GM18870 (cell line): ENCODE measurements at regions not wholly inside any gene's neighbourhood (a gene's known extent, or its start where the extent isn't known, plus 50 kb on each side); places are given as distances from the start of the nearest gene placed in this dataset.

Source experiments
- ATAC-seq: cut with Tn5 transposase; IDR thresholded peaks from one replicate; pipeline ENCODE4 v1.9.1; 2021; ENCODE audit warnings: moderate library complexity; ENCODE audit not compliant: unreplicated experiment

DNA sequence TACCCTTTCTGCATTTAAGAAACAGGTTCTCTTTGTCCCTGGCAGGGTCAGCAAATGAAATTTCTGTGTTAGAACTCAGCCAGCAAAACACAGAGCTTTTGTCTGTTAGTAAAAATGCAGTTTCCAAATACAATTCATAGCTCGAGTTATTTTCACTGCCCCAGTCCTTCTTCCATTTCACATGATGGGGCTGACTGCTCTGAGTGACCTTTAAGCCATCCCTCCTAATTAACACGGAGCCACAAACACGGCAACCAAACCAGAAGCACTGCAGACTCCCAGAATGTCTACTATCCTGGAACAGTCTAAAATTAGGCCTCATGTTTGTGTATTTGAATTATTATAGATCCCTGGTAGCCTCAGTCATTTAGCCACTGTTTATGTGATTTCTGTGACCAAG lies 99.1 kb upstream of the RGS4 start:
- ATAC-seq, result no peak

DNA sequence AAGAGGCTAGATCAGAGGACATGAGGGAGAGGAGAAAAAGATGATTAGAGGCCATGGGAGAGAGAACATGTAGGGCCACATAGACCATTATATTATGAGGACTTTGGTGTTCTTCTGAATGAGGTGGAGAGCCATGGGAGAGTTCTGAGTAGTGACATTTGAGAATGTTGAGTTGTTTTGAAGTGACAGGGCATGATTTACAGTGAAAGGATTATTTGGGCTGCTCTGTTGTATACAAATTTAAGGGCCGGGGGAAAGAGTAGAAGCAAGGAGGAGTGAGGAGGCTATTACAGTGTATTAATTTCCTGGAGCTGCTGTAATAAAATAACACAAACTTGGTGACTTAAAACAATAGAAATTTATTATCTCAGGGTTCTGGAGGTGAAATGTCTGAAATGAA lies 102.5 kb upstream of the RGS4 start:
- no peak for ATAC-seq

DNA sequence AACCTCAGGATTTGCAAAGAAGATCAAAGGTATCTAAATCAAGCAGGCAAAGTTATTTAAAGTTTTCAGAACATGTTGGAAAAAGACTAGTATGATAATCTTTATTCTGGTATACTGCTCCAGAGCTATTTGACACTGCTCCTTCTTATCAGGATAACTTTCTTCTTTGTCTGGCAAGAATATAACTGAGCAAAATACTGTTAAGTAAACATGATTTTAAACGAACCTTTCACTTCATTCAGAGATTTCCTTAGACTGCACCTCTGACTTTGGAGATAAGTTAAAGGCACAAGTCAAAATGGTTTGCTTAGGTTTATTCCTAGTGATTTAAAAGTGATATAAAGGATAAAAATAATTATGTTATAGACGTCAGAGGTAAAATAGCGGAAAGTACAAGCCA lies 103.9 kb upstream of the CCDC190 start:
- ATAC-seq, result no peak

DNA sequence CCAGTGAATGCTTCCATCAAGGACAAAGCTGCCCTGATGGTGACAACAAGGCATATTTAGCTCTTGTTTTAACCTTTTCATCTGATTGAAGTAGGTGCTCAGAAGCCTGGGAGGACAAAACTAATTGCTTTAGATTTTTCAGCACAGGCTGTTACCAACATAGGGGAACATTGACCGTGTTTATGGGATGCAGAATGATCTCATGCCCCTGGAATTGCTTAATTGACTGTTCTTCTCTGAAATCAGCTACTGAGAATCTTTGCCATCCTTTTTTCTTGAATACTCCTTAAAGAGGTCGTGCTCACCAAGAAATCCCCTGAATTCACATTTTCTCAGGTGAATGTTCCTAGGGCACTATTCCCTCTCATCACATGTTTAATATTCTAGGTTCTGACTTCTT lies 95.9 kb upstream of the CCDC190 start:
- no peak for ATAC-seq

DNA sequence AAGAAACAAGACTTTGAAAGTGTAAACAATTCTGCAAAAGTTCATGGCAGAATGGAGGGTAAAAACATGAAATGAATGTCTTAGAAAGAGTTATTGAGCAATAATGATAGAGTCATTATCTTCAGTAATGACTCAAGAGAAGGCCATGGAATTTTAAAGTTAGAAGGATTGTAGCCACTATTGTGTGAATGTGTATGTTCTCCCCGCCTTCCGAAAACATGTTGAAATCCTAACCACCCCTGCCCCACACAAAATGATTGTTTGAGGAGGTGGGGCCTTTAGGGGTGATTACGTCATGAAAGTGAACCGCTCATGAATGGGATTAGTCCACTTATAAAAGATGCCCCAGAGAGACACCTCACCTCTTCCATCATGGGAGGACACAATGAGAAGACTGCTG lies 93.8 kb upstream of the CCDC190 start:
- ATAC-seq, result no peak

DNA sequence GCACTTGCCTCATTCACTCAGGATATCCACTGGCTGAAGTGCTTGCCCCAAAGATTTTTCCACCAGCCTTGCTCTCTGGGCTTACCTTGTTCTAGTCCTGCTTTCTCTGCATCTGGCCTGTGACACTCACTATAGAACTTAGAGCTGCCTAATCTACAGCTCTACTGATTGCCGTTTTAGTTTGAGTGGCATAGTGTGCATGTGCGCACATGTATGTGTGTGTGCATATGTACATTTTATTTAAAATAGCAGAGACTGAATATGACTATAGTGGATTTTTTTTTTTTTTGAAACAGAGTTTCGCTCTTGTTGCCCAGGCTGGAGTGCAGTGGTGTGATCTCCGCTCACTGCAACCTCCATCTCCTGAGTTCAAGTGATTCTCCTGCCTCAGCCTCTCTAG lies 92.0 kb upstream of the CCDC190 start:
- no peak for ATAC-seq

DNA sequence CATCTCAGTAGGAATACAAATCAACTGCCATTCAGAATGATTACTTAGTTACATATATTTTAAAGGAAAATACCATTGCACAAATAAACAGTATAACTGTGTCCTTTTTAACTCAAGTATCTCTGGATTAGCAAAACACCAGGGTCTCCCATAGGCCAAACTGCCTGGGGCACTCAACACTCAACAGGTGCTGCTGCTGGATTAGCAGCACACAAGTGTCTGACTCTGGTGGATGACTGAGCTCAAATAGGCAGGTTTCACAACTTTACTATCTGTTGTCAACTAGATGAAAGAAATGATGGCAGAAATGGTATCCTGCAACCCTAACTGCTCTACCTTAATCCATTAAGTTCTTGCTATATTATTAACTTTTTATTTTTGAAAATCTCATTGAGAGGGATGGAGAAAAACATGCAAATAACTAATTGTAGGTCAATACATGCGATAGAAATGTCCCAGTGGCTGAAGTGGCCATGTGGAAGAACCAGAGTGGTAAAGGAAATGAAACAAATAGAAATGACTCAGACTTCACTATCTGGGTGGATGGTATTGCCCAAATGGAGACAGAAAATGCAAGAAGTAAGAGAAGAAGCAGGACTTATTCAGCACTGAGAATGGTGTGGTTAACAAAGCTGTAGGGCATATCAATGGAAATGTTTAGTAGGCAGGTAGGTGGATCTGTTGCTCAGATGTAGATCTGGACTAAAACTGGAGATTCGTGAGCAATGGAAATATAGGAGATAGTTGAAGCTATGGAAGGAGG lies 90.8 kb upstream of the CCDC190 start:
- ATAC-seq, result peak; percentile 99

DNA sequence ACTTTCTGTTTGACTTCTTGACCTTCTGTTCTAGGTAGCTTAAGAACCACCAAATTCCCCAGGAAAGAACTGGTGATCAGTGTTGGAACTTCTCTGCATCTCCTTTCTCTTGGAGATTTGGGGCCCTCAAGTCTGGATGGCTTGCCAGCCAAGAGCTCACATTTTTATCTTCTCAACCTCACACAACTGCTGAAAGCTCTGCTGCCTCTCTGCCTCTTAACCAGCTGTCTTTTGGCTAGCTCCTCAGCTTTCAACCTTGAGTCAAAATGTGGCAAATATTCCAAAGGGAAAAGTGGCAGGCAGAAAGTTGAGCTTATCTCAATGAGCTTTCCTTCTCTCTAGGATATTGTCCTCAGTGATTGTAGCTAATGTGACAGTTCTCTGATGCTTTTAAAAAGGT lies 89.2 kb upstream of the CCDC190 start:
- ATAC-seq, result no peak

DNA sequence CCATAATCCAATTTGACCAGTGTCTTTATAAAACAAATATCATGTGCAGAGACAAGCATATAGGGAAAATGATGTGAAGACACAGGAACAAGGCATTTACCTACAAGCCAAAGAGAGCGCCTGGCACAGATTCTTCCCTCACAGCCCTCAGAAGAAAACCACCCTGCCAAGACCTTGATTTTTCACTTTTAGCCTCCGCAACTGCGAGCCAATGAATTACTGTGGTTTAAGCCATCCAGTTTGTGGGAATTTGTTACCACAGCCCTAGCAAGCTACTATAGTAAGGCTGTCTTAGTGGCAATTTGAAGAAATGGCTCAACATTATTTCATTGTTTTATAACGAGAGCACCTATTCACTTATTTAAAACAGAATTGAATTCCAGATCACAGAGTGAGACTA lies 85.7 kb upstream of the CCDC190 start:
- no peak for ATAC-seq

DNA sequence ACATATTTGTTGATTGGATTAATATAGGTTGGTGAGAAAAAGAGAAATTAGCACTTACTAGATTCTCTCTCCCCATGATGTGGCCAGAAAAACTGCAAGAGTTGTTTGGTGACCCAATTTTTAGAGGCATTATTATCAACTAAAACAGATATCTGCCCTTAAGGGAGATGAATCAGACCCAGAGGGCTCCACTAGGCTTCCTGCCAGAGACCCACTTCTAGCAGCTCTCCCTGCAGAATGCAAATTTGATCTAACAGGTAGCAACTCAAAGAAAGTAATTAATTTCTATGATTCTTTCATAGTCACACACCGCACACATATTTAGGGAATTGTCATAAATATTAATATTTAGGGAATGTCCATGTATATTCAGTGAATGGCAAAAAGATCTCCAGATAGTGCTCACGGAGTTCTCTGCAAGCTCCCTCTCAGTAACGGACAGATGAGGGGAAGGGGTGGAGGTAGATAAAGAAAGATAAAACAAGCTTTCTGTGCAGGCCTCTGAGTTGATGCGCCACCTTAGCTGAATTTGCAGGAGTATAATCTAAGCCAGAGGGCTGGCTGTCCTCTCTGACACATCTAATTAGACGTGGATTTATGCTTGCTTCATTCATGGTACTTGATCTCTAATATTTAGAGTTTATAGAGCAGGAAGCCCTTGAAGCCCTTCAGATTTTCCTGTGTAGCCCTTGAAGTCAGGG lies 84.1 kb upstream of the CCDC190 start:
- ATAC-seq, result no peak

DNA sequence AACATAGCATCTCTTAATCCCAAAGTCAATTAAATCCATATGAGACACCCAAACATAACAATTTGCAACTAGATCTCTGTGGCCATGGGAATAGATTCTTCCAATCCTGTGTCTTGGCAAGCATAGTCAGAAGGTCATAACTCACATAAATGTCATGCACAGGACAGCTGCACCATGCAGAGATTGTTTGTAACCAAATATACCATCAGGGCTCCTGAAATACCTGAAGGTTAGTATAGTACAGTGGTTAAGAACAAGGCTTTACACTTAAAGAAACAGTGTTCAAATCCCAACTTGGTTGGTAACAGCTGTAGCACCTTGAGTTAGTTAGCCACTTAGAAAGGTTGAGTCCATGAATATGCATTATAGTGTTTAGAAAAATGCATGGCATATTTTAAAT lies 82.6 kb upstream of the CCDC190 start:
- no peak for ATAC-seq

DNA sequence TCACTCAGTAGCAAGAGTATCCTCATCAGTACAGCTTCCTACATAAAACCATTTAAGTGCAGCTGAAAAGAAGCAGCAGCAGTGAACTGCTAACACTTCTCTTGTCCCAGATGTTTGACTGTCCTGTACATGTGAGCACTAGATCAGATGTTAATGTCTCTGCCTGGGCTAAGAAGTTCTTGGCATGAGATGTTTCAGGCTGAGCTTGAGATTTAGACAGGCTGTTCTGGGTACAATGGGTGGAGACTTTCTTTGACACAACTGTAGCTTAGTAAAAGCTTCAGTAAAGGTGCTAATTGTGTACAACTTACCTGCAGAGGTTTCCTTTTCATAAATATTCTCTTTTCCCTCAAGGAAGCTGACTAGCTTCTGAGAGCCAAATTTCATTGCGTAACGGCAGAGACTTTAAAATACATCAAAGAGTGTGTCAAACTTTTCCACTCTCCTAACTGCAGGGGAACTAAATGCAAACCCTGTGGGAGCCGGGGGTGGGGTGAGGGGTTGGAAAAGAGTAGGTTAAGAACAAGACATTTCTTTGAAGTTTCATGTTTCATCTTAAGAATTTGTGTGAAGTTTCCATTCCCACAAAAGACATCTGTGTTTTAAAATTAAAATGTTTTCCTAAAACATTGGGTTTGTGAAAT lies 82.1 kb upstream of the CCDC190 start:
- ATAC-seq, result no peak

DNA sequence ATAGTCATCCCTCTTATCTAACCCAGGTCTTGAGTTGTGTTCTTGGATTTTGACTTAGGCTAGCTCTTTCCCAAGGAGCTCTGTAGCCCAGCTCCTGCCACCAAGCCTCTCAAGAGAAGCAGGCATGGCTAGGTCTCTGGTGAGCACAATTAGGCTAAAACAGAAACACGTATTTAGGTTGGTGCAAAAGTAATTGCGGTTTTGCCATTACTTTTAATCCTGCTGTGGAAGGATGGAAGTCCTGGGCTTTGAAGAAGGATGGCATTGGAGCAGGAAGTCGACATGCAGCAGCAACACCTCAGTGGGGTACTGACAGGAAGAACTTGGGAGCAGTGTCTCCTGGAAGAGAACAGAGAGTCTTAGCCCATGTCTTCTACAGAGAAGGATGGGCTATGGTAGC lies 80.0 kb upstream of the CCDC190 start:
- no peak for ATAC-seq

DNA sequence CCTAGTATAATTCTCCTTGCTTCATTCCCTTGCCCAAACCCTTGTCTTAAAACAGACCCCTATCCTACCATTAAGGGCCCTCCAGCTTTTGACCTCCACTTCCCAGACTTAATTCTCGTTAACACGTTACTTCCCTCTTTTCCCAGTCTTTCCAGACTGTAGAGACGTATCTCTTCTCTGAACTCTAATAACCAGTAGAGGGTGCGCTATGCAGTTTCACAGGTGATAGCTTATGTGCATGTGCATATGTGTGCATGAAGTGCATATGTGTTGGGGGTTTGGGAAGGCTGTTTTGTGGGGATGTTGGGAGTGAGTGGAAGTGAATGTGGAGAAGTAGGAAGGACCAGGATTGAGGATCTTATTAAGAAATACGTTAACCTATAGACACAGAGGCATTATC lies 78.1 kb upstream of the CCDC190 start:
- ATAC-seq, result no peak

DNA sequence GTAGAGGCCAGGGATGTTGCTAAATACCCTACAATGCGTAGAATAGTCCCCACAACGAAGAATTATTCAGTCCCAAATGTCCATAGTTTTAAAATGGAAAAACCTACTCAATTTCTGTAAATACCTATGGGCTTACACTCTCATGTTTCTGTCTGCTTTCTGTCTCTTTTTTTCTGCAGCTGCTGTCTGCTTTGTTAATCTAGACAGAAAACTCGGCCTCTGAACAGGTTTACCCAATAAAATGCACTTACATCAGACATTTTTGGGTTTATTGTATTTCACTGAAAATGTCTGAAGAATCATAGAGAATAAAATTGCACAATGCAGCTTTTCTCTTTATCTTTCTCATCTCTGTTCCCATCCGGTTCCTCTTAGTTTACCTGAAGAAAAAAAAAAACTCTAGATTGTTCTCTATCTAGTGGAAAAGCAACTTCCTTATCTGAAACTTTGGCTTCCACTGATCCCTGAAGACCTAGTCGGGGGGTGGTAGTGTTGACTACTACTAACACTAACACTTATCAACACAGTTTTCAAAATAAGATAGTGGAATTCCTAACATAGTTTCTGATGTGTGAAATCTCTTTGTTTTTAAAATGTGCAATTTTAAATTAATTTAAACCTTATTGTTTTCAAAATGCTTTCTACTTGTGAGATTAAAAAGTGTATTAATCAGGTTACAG lies 76.9 kb upstream of the CCDC190 start:
- no peak for ATAC-seq

DNA sequence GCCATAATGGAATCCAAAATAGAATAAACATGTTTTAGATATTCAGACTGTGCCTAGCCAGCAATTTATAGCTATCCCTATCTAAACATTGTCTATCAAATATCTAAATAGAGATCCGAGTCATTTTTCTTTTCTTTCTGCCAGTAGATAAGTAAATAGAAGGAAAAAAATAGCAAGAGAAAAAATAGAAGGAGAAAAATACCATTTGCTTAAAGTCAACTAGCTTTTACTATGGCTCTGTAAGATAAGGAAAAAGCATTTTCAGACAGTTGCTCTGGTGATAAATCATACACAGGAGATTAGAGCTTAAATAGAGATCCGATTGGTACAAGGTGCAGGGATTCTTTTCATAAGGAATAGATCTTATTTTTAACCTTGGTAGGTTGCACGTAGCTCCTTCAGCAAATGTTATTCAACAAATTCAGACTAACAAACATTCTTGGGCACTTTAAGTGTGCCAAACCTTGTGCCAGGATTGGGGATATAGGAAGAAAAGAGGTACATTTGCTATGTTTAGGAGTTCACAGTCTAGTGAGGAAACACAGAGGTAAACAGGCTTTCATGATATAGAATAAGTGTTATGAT lies 70.1 kb upstream of the CCDC190 start:
- ATAC-seq, result no peak

DNA sequence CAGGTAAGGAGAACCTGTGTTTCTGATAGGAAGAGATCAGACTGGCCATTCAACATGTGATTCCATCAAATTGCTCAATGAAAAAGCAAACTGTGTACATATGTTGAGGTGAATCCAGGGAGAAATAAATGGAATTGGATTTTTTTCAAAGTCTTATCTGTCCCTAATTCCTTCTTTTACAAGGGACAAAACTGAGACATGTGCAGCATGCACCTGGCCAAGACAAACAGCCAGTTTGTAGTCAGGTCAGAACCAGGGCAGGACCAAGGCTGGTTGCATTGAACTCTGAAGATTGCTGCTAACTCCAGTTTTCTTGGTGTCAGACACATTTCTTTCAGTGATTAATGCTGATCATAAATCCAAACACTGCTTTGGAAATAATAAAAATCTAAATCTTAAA lies 69.6 kb upstream of the CCDC190 start:
- no peak for ATAC-seq

DNA sequence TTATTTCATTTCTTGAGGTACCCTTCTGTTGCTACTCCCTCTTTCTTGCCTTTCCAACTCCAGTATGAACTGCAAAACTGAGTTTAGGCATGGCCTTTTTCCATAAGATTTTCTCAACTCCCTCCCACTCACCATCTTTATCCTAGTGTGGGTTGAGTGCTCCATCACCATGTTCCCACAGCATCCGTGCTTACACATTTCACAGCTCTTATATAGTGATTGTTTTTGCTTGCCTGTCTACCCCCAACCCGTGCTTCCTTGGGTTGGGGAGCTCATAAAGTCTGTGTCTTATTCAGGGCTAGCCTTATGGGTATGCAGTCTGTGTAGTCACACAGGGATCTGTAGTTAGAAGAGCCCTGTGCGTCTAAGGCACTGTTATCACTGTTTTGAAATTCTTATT lies 68.2 kb upstream of the CCDC190 start:
- ATAC-seq, result no peak

DNA sequence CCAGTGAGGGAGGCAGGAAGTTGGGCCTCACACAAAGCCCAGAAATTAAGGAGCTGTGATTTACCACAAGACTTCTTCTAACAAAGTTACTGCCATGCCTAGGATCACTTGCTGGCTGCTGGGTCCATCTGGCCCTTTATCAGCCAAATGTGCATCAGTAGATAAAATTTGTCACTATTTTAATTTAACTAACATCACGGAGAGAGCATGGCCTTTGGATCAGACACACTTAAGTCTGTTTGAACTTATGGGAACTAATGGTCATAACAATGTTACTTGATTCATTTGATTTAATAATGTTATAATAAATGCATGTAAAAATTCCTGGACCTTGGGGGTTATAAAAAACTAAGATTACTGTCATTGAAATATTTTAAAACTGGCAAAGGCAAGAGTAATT lies 67.2 kb upstream of the CCDC190 start:
- no peak for ATAC-seq

DNA sequence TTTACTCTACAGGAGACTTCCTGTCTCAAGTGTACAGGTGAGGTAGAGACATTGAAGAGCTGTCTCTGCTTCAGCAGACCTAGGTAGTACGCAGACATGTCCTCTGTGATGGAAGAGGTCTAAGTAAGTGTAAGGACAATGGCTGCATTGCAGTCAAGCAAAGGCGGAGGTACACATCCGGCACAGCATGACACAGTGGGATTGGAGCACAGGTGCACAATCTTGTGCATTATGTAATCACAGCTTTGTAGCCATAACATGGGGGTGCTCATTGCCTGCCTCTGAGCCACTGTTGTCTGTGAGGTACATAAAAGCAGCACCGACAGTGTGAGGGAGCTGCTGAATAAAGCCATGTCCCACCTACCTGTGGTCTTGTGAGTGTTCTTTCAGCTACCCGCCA lies 66.4 kb upstream of the CCDC190 start:
- ATAC-seq, result no peak

DNA sequence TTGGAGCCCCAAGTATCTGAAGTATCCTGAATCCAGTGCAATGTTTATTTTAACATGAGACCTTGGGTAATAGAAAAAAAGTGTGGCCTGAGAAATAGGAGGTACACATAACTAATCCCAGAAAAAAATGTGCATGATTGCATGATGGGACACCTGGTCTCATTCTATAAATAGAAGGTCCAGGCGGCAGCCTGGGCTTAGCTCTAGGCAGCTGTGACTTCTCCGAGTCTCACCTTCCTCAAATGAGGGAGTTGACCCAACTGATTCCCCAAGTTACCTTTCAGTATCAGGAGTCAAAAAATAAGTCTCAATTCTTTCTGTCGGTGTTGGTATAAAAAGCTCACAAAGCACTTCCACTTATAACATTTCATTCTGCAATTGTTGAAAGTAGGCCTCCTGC lies 65.9 kb upstream of the CCDC190 start:
- ATAC-seq, result no peak
